ENCODE measurements at regions not wholly inside any gene's neighbourhood (a gene's known extent, or its start where the extent isn't known, plus 50 kb on each side); places are given as distances from the start of the nearest gene placed in this dataset.

DNA sequence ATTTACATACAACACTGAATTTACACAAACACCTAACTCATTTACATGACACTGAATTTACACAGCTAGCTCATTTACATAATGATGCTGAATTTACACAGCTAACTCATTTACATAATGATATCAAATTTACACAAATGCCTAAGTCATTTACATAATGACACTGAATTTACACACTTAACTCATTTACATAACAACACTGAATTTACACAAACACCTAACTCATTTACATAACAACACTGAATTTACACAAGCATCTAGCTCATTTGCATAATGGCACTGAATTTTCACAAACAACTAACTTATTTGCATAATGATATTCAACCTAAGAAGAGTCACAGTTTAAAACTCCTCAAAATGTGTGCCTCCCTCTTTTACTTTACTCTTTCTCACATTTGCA, 511.7 kb downstream of the GALR1 start:
- H2AFZ ChIP-seq (ENCODE audit: low read length): no peak overlapping the region
- in situ Hi-C loops (cut with HindIII; ENCODE audit: extremely low pct_ligation_motif_present, low pct_unique_long_range_greater_than_20kb) (loop anchor here (10.0 kb wide), 1 partner anchor 1223 kb away; no protein-coding TSS in a partner anchor), intact Hi-C loops (cut with micrococcal nuclease; ENCODE audit: unreplicated experiment) (no loop called here)
- H3K27me3 ChIP-seq (ENCODE audit: control insufficient read depth in 1 of 2, insufficient read depth in 2 of 2, low read length in 2 of 2): peaks cover 0 to 5% of the 10 kb centered on the region in 2 experiments; a peak in 1 of 5 replicates
- no peak overlapping the region for H3K27ac ChIP-seq (ENCODE audit: extremely low read length, insufficient read depth, low read length)
- no peak overlapping the region for H3K4me2 ChIP-seq (ENCODE audit: low read depth, low read length)
- no peak overlapping the region for H3K4me3 ChIP-seq (replicated peaks in 1 of 3; ENCODE audit: insufficient read depth in 1 of 3, low read depth in 2 of 3, low read length in 3 of 3)
- no peaks in the 10 kb centered on the region for H3K36me3 ChIP-seq (replicated peaks in 1 of 2; ENCODE audit: control insufficient read depth in 1 of 2, insufficient read depth in 2 of 2, low read length in 2 of 2)
- ATAC-seq: no peak
- H3K4me1 ChIP-seq (ENCODE audit: insufficient read depth, low read length): no peaks in the 10 kb centered on the region
- no peaks in the 10 kb centered on the region for H4K20me1 ChIP-seq (ENCODE audit: insufficient read depth, low read length)
- no peak for DNase-seq (ENCODE audit: low spot score)
- CTCF ChIA-PET (ENCODE audit: low intra/inter-chr PET ratio, low total read pairs): no interaction called here
- POLR2A ChIA-PET: no interaction called here
- FAIRE-seq: no peak
- no TSS peak for BruUV-seq (replicated peaks)
- no peak overlapping the region for H3K9ac ChIP-seq (ENCODE audit: insufficient read depth, low read depth, low read length)
- H3K9me3 ChIP-seq (ENCODE audit: low read length): no peaks in the 10 kb centered on the region
- no peaks in the 10 kb centered on the region for H3K79me2 ChIP-seq (ENCODE audit: insufficient read depth, low read length)
- TF ChIP-seq, protein P1, sequence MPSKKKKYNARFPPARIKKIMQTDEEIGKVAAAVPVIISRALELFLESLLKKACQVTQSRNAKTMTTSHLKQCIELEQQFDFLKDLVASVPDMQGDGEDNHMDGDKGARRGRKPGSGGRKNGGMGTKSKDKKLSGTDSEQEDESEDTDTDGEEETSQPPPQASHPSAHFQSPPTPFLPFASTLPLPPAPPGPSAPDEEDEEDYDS (CRISPR knock-in tag; IDR thresholded peaks at IDR 0.05): no peak
- TF ChIP-seq MAX (IDR thresholded peaks at IDR 0.05) (no peak), RARG (CRISPR knock-in tag; IDR thresholded peaks at IDR 0.05; ENCODE audit: low read depth) (no peak), ZNF644 (CRISPR knock-in tag; IDR thresholded peaks at IDR 0.05; ENCODE audit: low read depth) (no peak), GABPA (IDR thresholded peaks at IDR 0.05; ENCODE audit: low read depth, low read length) (no peak), GABPA (CRISPR knock-in tag; IDR thresholded peaks at IDR 0.05; ENCODE audit: low read depth) (no peak), ZNF557 (CRISPR knock-in tag; IDR thresholded peaks at IDR 0.05) (no peak), MEIS2 (CRISPR knock-in tag; IDR thresholded peaks at IDR 0.05) (no peak)
- TF ChIP-seq, protein P2, sequence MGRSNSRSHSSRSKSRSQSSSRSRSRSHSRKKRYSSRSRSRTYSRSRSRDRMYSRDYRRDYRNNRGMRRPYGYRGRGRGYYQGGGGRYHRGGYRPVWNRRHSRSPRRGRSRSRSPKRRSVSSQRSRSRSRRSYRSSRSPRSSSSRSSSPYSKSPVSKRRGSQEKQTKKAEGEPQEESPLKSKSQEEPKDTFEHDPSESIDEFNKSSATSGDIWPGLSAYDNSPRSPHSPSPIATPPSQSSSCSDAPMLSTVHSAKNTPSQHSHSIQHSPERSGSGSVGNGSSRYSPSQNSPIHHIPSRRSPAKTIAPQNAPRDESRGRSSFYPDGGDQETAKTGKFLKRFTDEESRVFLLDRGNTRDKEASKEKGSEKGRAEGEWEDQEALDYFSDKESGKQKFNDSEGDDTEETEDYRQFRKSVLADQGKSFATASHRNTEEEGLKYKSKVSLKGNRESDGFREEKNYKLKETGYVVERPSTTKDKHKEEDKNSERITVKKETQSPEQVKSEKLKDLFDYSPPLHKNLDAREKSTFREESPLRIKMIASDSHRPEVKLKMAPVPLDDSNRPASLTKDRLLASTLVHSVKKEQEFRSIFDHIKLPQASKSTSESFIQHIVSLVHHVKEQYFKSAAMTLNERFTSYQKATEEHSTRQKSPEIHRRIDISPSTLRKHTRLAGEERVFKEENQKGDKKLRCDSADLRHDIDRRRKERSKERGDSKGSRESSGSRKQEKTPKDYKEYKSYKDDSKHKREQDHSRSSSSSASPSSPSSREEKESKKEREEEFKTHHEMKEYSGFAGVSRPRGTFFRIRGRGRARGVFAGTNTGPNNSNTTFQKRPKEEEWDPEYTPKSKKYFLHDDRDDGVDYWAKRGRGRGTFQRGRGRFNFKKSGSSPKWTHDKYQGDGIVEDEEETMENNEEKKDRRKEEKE (IDR thresholded peaks at IDR 0.05): no peak
- TF ChIP-seq, protein P3, sequence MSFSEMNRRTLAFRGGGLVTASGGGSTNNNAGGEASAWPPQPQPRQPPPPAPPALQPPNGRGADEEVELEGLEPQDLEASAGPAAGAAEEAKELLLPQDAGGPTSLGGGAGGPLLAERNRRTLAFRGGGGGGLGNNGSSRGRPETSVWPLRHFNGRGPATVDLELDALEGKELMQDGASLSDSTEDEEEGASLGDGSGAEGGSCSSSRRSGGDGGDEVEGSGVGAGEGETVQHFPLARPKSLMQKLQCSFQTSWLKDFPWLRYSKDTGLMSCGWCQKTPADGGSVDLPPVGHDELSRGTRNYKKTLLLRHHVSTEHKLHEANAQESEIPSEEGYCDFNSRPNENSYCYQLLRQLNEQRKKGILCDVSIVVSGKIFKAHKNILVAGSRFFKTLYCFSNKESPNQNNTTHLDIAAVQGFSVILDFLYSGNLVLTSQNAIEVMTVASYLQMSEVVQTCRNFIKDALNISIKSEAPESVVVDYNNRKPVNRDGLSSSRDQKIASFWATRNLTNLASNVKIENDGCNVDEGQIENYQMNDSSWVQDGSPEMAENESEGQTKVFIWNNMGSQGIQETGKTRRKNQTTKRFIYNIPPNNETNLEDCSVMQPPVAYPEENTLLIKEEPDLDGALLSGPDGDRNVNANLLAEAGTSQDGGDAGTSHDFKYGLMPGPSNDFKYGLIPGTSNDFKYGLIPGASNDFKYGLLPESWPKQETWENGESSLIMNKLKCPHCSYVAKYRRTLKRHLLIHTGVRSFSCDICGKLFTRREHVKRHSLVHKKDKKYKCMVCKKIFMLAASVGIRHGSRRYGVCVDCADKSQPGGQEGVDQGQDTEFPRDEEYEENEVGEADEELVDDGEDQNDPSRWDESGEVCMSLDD (CRISPR knock-in tag; IDR thresholded peaks at IDR 0.05; ENCODE audit: borderline replicate concordance): no peak
- TF ChIP-seq, protein P4, sequence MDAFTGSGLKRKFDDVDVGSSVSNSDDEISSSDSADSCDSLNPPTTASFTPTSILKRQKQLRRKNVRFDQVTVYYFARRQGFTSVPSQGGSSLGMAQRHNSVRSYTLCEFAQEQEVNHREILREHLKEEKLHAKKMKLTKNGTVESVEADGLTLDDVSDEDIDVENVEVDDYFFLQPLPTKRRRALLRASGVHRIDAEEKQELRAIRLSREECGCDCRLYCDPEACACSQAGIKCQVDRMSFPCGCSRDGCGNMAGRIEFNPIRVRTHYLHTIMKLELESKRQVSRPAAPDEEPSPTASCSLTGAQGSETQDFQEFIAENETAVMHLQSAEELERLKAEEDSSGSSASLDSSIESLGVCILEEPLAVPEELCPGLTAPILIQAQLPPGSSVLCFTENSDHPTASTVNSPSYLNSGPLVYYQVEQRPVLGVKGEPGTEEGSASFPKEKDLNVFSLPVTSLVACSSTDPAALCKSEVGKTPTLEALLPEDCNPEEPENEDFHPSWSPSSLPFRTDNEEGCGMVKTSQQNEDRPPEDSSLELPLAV (CRISPR knock-in tag; conservative IDR thresholded peaks at IDR 0.05; ENCODE audit: low read depth): no peak

Measured in HepG2 (cell line).